HG03469 (cell line): ENCODE measurements at regions not wholly inside any gene's neighbourhood (a gene's known extent, or its start where the extent isn't known, plus 50 kb on each side); places are given as distances from the start of the nearest gene placed in this dataset.
"Not testable (repeated sequence)": the region's sequence is repeated elsewhere in the genome, so short reads cannot be mapped to it uniquely, and the experiment has no call there.

Experiments
- ATAC-seq: cut with Tn5 transposase; IDR thresholded peaks from one replicate; pipeline ENCODE4 v1.9.1; 2021; ENCODE audit warnings: mild to moderate bottlenecking, moderate library complexity, moderate number of reproducible peaks; ENCODE audit not compliant: unreplicated experiment

DNA sequence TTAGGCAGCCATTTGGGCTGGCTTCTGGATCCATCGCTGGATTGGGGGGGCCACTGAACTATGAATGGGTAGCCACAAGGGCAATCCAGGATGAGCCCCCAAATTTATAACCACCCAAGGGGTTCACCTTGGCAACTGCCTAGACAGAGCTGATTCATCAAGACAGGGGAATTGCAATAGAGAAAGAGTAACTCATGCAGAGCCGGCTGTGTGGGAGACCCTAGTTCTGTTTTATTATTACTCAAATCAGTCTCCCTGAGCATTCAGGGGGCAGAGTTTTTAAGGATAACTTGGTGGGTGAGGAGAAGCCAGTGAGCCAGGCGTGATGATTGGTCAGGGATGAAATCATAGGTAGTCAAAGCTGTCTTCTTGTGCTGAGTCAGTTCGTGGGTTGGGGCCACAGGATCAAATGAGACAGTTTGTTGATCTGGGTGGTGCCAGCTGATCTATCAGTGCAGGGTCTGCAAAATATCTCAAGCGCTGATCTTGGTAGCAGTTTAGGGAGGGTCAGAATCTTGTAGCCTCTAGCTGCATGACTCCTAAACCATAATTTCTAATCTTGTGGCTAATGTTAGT, 57.9 kb downstream of the DNAJB9 start:
- no peak for ATAC-seq

DNA sequence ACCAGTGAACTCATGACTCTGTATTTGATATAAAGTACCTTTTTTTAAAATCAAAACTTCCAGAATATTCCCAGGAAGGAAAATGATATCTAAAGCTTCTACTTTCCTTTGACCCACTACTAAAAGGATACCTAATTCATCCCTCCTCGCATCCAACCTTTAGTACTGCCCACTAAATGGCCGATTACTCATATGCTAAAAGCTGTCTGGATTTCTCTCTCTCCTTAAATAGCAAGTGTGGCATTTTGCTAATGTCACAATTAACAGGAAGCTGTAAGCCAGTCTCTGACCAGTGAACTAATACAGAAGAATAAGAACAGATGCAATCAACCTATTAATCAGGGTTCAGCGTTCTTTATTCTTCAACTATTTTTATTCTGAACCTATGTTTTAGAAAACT, 59.0 kb downstream of the DNAJB9 start:
- no peak for ATAC-seq

DNA sequence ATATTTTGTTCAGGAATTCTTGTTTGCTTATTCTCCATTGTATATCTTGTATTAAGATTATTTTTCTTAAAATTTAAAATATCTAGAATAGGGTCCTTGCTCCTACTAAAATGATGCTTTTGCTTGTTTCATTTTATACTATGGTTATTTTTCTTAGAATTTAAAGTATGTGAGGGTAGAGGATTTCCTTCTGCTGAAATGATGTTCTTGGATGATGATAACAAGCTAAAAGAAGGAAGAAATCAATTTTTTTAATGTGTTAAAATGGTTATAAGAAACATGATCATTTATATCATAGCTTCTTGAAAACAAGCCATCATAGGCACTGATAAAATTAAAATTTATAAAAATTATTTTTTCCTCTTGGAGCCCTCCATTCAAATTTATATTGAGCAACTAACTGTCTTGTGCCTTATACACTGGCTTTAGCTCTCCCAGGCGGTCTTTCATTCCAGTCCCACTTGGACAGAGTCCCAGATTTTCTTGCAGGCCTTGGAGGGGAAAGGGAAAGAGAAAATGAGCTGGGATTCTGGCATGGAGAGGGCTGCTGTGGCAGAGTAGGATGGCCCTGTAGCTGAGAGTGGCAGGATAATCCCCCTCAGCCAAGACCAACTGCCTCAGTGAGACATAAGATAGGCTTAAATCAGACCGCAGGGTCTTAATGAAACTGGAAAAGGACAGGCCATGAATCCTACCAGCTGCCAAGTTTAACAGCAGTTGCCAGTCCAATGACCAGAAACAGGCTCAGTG, 60.2 kb downstream of the DNAJB9 start:
- ATAC-seq, result no peak

DNA sequence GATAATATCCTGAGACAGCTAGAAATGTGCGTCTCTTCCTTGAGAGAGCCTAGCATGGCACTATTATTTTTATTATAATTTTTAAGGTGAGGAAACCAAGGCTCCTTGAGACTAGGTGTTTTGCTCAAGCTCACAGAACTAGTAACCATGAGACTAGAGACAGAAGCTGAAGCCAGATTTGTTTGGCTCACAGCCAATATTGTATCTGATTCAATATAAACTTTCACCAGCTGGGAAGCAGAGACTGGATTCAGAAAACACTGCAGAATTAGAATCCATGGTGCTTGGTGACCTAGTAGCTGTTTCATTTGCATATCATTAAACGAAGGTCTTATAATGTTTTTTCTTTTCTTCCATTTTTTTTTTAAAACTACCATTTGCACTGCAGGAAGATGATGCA, 64.4 kb downstream of the DNAJB9 start:
- ATAC-seq, result no peak

DNA sequence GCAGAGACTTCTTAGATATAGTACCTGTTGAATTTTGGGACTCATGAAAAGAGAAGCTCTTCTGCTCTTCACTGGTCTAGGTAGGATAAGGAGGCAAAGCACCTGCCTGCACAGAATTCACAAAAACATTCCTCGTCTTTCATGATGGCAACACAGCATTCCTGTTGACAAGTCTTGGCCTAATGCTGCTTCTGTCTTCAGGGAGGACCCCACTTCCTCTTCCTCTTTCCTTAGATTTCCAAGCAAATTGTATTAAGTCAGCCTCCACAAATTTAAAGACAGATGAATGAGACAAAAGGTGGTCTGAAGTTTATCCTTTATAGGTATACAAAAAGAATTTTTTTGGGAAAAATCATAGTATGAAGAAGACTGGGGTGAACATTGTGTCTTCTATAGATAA, 64.9 kb downstream of the DNAJB9 start:
- no peak for ATAC-seq

DNA sequence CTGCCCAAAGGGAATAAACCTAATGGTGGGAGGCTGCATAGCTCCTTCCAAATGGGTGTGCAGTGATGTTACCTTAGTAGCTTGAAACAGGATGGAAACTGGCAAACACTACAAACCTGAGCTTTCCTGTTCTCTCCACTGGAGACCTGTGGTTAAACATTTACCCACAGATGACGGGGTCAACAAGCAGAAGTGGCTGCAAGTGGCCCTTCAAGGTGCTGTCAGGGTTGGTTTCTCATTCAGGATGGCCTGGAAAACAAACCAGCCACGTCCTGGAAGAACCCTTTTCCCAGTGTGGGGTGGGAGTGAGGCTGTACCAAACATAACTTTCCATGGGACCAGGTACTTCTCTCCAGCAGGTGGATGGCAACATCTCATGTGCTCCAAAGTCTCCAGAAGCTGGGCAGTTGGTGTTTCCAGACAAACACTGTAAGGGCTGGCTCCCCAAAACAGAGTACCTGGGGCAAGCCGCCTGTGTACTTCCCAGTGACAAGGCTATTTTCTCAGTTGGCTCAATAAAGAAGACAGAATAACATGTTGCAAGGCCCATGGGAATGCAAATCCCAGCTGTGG, 67.5 kb downstream of the DNAJB9 start:
- no peak for ATAC-seq

DNA sequence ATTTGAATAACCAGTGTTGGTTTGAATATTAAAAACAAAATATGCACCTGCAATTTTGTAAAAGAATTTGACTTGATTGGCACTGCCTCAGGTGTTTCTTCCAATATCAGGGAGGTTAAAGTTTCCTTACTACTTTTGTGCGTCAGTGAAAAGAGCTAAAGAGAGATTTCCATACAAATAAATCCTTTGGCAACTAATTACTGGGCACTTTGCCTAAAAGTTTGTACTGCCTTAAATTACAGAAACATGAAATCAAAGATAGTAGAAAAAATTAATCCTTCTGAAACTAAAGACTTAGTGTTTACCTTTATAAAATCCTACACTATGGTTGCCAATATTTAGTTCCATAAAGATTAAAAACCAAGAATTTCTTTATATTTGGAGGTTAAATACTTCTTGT, 72.5 kb downstream of the DNAJB9 start:
- no peak for ATAC-seq

DNA sequence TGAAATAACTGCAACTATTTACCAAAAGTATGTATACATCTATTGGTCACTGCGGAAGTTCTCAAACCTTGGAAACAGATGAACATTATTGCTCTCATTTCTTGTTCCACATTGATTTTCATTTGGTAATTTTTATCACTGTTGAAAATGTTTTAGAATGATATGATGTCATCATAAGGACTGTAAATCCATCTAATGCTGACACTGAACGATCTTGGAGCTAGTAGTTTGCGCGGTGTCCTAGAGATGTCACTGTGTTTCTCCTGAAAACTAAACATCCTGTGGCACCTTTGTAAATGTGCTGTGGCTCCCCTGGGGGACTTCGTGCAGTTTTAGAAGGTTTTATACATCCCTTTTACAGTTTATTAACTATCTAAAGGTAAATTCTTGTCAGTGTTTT, 73.5 kb downstream of the DNAJB9 start:
- no peak for ATAC-seq

DNA sequence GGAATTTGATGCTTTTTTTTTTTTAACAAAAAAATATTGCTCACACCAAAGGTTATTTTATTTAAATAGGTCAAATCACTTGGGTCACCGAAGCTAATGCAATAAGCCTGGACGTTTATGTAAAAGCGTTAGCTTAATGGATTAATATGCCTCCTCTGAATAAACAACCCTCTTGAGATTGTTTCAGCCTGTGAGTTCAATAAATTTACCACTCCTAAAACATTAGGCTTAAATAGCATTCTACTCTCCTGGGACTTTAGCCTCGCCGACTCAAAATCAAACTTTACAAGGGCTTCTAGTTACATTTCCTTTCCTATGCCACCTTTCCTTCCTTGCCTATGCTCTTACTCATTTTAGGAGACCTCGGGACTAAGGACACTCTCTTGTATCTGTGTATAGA, 79.3 kb downstream of the DNAJB9 start:
- no peak for ATAC-seq

DNA sequence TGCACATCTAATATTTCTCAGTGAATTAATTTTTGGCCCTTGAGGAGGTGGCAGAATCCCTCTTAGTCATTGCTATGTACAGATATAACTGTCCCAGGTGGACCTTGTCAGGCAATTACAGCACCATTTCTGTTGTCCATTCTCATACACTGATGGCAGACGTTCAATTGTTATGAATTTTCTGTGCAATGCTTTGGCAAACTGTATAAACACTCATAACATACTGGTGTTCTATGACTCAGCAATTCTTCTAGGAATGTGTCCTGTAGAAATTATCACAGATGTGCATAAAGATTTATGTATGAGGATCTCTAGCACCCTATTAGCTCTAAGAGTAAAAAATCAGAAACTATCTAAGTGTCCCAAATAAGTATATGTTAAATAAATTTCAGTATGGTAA, 80.8 kb downstream of the DNAJB9 start:
- no peak for ATAC-seq

DNA sequence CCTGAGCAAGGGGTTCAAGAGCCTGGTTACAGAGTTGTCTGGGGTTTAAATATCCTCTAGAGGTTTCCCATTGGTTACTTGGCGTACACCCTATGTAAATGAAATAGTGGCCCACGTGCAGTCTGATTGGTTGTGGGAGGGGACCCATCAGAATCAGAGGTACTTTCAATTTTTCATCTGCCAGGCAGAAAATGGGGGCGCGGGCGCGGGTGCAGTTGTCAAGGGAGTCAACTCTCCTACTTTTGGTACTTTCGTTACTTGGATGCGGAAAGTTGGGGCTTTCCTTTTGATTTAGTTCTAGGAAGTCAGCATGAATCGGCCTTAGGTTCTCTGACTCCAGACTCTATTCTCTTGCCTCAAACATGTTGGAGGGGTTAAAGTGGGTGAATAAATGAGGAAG, 83.2 kb downstream of the DNAJB9 start:
- no peak for ATAC-seq

DNA sequence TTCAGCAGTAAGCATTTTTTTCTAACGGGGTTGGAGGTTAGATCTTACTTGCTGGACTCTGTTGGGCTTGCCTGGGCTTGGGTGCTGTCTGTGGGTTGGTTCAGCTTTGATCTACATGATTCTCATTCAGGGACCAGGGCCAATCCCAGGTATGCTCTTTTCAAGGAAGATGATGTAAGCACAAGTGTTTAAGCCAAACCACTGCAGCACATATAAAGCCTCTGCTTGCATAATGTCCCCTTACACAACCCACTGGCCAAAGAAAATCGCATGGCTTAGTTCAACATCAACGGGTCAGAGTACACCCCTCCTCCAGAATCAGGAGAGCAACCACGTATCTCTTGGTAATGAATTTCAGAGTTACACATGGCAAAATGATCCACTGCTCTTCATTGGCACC, 83.9 kb downstream of the DNAJB9 start:
- ATAC-seq, result no peak

DNA sequence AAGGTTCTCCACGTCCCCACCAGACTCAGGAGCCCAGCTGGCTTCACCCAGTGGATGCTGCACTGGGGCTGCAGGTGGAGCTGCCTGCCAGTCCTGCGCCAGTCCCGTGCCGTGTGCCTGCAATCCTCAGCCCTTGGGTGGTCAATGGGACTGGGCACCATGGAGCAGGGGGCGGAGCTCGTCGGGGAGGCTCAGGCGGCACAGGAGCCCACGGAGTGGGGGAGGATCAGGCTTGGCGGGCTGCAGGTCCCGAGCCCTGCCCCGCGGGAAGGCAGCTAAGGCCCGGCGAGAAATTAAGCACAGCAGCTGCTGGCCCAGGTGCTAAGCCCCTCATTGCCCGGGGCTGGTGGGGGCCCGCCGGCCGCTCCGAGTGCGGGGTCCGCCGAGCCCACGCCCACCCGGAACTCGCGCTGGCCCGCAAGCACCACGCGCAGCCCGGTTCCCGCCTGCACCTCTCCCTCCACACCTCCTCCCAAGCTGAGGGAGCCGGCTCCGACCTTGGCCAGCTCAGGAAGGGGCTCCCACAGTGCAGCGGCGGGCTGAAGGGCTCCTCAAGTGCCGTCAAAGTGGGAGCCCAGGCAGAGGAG, 87.6 kb downstream of the DNAJB9 start:
- ATAC-seq, result not testable (repeated sequence)

DNA sequence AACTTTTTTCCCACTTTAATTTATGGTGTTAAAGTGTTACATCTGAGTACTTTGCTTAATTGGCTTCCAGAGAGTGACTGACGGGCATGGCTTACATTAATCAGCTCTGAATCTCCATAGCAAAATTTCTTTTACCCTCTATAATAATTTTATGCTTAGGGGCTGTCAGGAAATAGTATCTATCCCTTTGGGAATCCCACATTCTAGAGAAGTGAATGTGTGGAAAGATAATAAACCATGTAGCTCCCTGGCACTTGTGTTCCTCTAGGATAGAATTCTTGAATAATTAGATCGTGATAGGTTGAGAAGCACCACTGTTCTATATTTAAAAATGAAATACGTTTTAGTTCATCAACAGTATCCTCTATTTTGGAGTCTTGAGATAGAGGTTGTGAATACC, 89.6 kb downstream of the DNAJB9 start:
- ATAC-seq, result no peak

DNA sequence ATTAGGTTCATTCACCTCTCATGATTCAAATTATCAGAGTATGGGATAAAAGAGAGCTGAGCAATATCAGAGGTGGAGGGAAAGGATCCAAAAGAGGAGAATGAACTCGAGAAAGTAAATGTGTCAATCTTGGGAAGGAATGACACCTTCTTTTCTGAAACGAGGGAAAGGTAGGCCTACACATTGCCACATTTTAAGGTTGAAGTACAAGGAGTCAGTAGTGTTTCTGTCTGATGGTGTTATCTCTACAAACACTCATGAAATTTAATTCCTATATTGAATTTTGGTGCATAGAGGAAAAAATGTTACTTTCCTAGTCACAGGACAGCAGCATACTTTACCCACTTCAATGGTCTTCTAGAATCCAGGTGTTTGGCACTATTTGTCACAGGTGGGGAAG, 90.2 kb downstream of the DNAJB9 start:
- ATAC-seq, result no peak

DNA sequence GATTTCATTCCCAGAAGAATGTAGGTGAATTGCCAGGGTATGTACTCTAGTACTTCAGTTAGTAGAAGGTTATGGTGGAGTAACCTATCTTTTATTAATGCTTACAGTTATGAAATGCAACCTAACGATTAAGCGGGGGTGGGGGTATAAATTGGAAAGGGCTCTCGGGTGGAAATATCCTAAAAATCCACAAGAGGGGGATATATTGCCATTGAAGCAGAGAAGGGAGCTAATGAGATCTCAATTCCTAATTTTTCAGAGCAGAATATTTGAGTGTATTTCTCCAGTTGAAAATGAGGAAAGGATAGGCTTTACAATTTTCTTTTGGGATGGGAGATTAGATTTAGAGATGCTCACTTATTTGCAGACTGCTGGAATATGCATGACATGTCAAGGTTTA, 90.8 kb downstream of the DNAJB9 start:
- no peak for ATAC-seq

DNA sequence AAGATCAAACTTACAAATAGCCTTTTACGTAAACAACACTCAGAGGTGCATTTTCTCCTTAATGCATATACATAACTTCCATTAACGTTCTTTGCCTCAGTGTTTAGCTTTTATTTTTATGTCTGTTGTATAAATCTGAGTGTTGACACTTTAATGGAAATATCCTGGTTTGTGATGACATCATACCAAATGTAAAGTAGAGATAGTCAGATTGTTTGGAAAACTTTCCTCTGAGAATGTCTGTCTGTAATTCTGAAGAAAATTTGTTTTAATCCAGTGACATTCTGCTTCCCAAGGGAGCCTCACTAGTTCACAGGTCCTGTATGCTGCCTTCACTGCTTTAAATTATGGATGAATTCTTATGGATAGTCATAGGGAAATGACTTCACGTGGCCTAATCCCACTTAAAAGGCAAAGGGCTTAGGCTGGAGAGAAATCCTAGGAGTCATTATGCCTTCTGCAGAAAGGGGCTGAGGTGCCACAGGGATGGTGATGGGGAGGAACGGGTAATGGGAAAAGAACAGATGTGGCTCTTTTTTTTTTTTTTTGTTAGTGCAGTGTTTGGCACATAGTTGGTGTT, 93.2 kb downstream of the DNAJB9 start:
- ATAC-seq, result no peak

DNA sequence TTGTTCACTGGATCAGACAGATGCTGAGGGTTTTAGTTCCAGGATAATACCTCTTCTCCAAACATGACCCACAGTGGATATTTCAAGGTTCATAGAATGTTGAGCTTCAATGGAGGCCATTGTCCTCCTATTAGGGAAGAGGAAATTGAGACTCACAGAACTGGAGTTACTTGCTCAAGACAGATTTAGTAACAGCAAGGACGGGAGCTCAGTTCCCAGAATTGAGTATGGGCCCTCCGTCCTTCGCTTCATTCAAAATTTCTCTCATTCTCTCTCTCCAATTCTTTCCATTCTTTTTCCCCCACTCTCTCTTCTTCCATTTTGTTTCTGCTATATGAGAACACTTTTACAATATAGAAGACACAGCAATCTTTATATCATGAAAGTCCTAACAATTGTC, 94.0 kb downstream of the DNAJB9 start:
- no peak for ATAC-seq

DNA sequence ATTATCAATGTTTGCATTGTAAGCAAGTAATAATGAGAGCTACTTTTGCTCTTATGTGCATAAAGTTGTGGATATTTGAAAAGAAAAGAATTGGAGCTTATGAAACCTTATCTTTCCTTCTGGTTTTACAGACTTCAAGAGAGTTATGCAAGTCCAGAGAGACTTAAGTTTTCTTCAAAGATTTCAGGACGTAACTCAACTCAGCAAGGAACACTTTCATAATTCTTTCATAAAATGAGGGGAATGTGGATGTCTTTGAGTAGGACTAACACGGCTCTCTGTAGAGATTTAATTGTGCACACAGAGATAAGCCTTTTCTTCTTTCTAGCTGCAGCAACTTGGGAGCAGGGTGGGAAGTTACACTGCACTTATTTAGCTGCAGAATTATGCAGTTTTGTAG, 97.5 kb downstream of the DNAJB9 start:
- no peak for ATAC-seq

DNA sequence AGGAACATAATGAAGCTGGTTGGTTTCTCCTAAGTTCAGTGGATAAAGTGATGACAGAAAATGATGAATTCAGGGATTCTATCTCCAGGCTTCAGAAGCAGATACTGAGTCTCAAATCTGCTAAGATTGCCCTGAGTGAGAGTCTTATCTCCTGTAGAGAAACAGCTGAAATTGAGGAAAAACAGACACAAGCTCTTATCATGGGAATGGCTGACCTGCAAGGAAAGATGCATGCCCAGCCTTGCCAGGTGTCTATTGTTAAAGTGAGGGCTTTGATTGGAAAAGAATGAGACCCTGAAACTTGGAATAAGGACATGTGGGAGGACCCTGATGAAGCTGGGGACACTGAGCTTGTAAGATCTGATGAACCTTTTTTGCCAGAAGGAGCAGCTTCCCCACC, 100.3 kb downstream of the DNAJB9 start:
- no peak for ATAC-seq

DNA sequence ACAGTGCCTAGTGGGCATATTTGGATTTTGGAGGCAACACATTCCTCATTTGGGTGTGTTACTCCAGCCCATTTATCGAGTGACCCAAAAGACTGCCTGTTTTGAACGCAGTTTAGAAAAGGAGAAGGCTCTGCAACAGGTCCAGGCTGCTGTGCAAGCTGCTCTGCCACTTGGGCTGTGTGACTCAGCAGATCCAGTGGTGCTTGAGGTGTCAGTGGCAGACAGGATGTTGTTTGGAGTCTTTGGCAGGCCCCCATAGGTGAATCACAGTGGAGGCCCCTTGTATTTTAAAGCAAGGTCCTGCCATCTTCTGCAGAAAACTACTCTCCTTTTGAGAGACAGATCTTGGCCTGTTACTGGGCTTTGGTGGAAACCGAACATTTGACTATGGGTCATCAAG, 104.0 kb downstream of the DNAJB9 start:
- ATAC-seq, result not testable (repeated sequence)

DNA sequence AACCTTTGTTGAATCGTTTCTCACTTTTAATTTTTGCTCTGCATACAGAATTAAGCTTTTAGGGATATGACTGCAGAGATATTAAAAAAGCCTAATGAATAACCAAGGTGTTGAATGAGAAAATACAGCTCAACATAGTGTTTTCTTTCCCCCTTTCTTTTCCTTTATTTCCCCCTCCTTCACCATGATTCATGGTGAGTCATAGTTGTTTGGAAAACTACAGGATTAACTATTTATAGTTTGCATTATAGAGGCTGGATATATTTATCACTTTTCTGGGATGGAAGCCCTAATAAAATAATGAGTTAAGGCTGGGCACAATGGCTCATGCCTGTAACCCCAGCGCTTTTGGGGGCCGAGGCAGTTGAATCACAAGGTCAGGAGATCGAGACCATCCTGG, 115.0 kb downstream of the DNAJB9 start:
- no peak for ATAC-seq
